CD4-positive, alpha-beta T cell (primary cell): ENCODE measurements at regions not wholly inside any gene's neighbourhood (a gene's known extent, or its start where the extent isn't known, plus 50 kb on each side); places are given as distances from the start of the nearest gene placed in this dataset.

Experiments
- ATAC-seq: fragments of 200-7000 bp; cut with Tn5 transposase; one replicate; pipeline ENCODE4 v1.10.0; 2022; ENCODE audit warnings: mild to moderate bottlenecking; ENCODE audit not compliant: poor library complexity
- CTCF ChIA-PET: fragments of 350-600 bp; sonication (Branson Sonifier 250); formaldehyde crosslinking; loops from one replicate; lab custom pipeline; 2021; ENCODE audit warnings: antibody characterized with exemption, inconsistent platforms; lab: Charles Lee
- POLR2A ChIA-PET: fragments of 350-600 bp; sonication (Branson Sonifier 250); formaldehyde crosslinking; loops from one replicate; lab custom pipeline; 2021; ENCODE audit warnings: antibody characterized with exemption, inconsistent platforms; lab: Charles Lee
- DNase-seq, 14 experiments: peaks; one replicate each; pipeline ENCODE4 v3.0.0-alpha.2; 2013 to 2020; ENCODE audit warnings: mixed read lengths in 2 of 14
- H3K27ac ChIP-seq, 2 donors: one replicate each; pipeline versions ENCODE4 v1.5.1 to v1.7.0; 2013; ENCODE audit warnings: low read length in 2 of 2, low read depth in 1 of 2, mild to moderate bottlenecking in 1 of 2
- H3K27me3 ChIP-seq, 2 experiments: 1 replicate in 1 of 2; 2 replicates in 1 of 2; pipeline versions ENCODE4 v1.6.1 to v1.7.0; 2013; ENCODE audit warnings: low read length in 2 of 2, control low read depth in 1 of 2, mild to moderate bottlenecking in 1 of 2, moderate library complexity in 1 of 2; ENCODE audit not compliant: insufficient read depth in 2 of 2, control insufficient read depth in 1 of 2
- H3K36me3 ChIP-seq: one replicate; pipeline ENCODE4 v1.6.1; 2013; ENCODE audit warnings: low read length, control low read depth; ENCODE audit not compliant: insufficient read depth
- H3K4me1 ChIP-seq: one replicate; pipeline ENCODE4 v1.6.1; 2013; ENCODE audit warnings: low read length, control low read depth; ENCODE audit not compliant: insufficient read depth
- H3K4me3 ChIP-seq: one replicate; pipeline ENCODE4 v1.5.1; 2013; ENCODE audit warnings: mild to moderate bottlenecking, low read length, moderate library complexity
- H3K9me3 ChIP-seq, 2 experiments: 1 replicate in 1 of 2; 2 replicates in 1 of 2; pipeline versions ENCODE4 v1.6.1 to v1.7.0; 2013; ENCODE audit warnings: low read length in 2 of 2, mild to moderate bottlenecking in 2 of 2, control low read depth in 1 of 2, moderate library complexity in 1 of 2; ENCODE audit not compliant: control insufficient read depth in 1 of 2, insufficient read depth in 1 of 2
- H3K27ac Mint-ChIP-seq: one replicate; pipeline ENCODE4 v1.8.0; 2020; ENCODE audit warnings: mixed read lengths
- H3K27me3 Mint-ChIP-seq: one replicate; pipeline ENCODE4 v1.8.0; 2021; ENCODE audit warnings: mixed read lengths
- H3K36me3 Mint-ChIP-seq: one replicate; pipeline ENCODE4 v1.8.0; 2021; ENCODE audit warnings: low read depth, mixed read lengths
- H3K4me1 Mint-ChIP-seq: one replicate; pipeline ENCODE4 v1.8.0; 2021; ENCODE audit warnings: low read depth, mixed read lengths
- H3K4me3 Mint-ChIP-seq: one replicate; pipeline ENCODE4 v1.8.0; 2020; ENCODE audit warnings: mild to moderate bottlenecking, mixed read lengths
- H3K9me3 Mint-ChIP-seq: one replicate; pipeline ENCODE4 v1.8.0; 2020; ENCODE audit warnings: mixed read lengths
- CTCF ChIP-seq: fragments of 200-600 bp; IDR thresholded peaks from one replicate; pipeline ENCODE4 v1.8.0; 2022; ENCODE audit warnings: antibody characterized with exemption, mild to moderate bottlenecking
- intact Hi-C, 2 experiments: fragments of 100-400 bp; cut with DNase I in 1 of 2; cut with micrococcal nuclease in 1 of 2; formaldehyde crosslinking; loops; one replicate each; pipeline versions ENCODE4 v1.15.1 to v1.9.0; 2023 to 2025; cut with DNase I, micrococcal nuclease

DNA sequence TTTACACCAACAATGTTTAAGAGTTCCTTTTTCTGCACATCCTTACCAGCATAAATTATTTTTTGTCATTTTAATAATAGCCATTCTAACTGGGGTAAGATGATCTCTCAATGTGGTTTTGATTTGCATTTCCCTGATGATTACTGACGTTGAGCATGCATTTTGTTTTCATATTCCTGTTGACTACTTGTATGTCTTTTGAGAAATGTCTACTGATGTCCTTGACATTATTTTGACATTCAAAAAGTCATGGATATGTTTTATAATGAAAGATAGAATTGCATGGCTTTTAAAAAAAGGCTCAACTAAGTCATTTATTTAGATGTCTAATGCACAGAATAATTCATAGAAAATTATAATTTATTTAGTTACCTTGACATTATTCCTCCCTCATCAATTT, 381.6 kb upstream of the C9orf72 start:
- no peaks in the 10 kb centered on the region for H3K4me1 Mint-ChIP-seq
- Histone ChIP-seq H3K4me3 (no peak overlapping the region), H3K27me3 (no peaks in the 10 kb centered on the region), H3K36me3 (no peaks in the 10 kb centered on the region), H3K9me3 (peaks cover 0 to 9% of the 10 kb centered on the region in 2 experiments), H3K27ac (no peak overlapping the region), H3K4me1 (no peaks in the 10 kb centered on the region)
- no peak overlapping the region for H3K4me3 Mint-ChIP-seq
- TF ChIP-seq CTCF = no peak
- CTCF ChIA-PET = no interaction called here
- H3K9me3 Mint-ChIP-seq = no peaks in the 10 kb centered on the region
- DNase-seq (no peak), ATAC-seq (no peak)
- POLR2A ChIA-PET = no interaction called here
- intact Hi-C loops = no loop called here
- H3K36me3 Mint-ChIP-seq = no peaks in the 10 kb centered on the region
- no peaks in the 10 kb centered on the region for H3K27me3 Mint-ChIP-seq
- H3K27ac Mint-ChIP-seq = no peak overlapping the region

DNA sequence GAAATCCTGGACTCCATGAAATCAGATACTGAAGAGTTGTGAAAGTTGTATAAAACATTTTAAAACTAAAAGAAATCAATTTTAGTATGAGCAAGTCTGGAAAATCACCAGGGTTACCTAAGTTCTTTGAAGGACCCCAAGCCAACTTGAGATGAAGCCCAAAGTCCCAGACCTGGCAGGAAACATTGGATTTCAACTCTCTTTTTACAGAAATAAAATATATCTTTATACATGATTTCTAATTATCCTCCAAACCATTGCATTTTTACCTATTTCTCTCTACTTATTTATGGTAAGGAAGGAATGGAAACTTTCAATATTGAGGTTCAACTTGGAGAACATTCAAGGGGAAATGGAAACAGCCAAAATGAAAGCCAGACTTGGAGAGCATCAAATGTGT, 390.6 kb upstream of the C9orf72 start:
- ChIA-PET CTCF (no interaction called here), POLR2A (no interaction called here)
- Histone ChIP-seq H3K27ac (no peak overlapping the region), H3K9me3 (no peaks in the 10 kb centered on the region), H3K36me3 (no peaks in the 10 kb centered on the region), H3K4me1 (no peaks in the 10 kb centered on the region), H3K4me3 (no peak overlapping the region), H3K27me3 (no peaks in the 10 kb centered on the region)
- Mint-ChIP-seq H3K36me3 (no peaks in the 10 kb centered on the region), H3K27me3 (no peaks in the 10 kb centered on the region), H3K27ac (no peak overlapping the region), H3K4me1 (no peaks in the 10 kb centered on the region), H3K9me3 (peaks cover 3% of the 10 kb centered on the region), H3K4me3 (no peak overlapping the region)
- intact Hi-C loops = no loop called here
- TF ChIP-seq CTCF = no peak
- no peak for DNase-seq
- no peak for ATAC-seq

DNA sequence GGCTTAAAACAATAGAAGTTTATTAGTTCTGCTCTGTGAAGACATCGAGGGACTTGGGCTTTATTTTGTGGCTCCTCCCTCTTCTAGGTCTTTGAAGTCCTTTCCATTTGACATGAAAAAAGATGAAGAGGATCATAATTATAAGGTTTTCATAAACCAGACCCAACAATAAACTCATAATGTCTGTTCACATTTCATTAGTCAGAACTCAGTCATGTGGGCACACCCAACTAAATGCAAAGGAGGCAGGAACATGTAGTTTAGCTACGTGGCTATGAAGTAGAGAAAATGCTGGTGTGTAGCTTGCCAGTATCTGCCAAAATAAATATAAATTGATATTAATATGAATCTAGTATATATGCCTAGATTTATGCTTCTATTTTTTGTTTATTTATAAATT, 393.9 kb upstream of the C9orf72 start:
- H3K4me3 Mint-ChIP-seq = no peak overlapping the region
- ChIA-PET CTCF (no interaction called here), POLR2A (no interaction called here)
- H3K4me1 Mint-ChIP-seq = no peaks in the 10 kb centered on the region
- H3K27ac Mint-ChIP-seq = no peak overlapping the region
- Histone ChIP-seq H3K9me3 (no peaks in the 10 kb centered on the region), H3K4me1 (no peaks in the 10 kb centered on the region), H3K27me3 (no peaks in the 10 kb centered on the region), H3K4me3 (no peak overlapping the region), H3K36me3 (no peaks in the 10 kb centered on the region), H3K27ac (no peak overlapping the region)
- no peaks in the 10 kb centered on the region for H3K36me3 Mint-ChIP-seq
- no peaks in the 10 kb centered on the region for H3K27me3 Mint-ChIP-seq
- intact Hi-C loops = no loop called here
- DNase-seq (no peak), ATAC-seq (no peak)
- TF ChIP-seq CTCF = no peak
- H3K9me3 Mint-ChIP-seq = peaks cover 3% of the 10 kb centered on the region
